GM18867 (cell line): ENCODE measurements at regions not wholly inside any gene's neighbourhood (a gene's known extent, or its start where the extent isn't known, plus 50 kb on each side); places are given as distances from the start of the nearest gene placed in this dataset.
A peak's percentile ranks its signal among the peaks of the same experiment; 100 is the strongest.
"Not testable (repeated sequence)": the region's sequence is repeated elsewhere in the genome, so short reads cannot be mapped to it uniquely, and the experiment has no call there.

Experiments
- ATAC-seq: cut with Tn5 transposase; IDR thresholded peaks from one replicate; pipeline ENCODE4 v1.9.1; 2021; ENCODE audit warnings: mild to moderate bottlenecking, moderate library complexity; ENCODE audit not compliant: unreplicated experiment

DNA sequence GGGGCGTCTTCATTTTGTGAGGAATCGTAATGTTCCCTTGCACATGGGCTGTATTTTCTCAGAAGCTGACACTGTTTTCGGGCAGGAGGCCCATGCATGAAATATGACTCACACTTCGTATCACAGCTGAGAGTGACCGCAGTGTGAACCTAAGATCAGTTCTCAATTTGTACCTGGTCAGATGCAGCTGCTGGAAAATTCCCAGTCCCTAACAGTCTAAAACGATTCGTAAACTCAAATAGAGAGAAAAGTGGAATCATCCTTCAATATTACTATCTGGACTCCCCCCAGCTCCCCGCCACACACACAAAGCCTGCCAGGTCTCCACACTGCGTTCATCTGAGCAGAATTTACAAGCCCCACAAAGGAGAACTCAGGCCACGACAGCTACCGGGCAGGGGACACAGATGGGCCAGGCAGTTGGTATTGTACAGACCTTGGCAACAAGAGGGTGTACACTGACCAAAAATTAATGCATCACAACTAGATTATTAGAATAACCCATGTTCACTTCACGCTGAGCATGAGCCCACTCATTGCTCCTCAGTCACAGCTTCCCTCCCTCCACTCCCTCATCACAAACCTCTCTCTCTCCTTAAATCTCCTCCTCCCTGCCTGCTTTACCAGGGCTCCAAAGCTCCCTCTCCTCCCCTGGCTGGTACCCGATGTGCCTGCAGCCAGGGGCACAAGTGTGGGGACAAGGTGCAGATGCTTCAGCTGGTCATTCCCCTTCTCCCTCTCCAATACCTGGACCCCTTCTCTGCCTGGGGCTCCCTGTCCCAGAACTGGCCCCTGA lies 488.4 kb downstream of the PREX1 start:
- peak; percentile 65 for ATAC-seq

DNA sequence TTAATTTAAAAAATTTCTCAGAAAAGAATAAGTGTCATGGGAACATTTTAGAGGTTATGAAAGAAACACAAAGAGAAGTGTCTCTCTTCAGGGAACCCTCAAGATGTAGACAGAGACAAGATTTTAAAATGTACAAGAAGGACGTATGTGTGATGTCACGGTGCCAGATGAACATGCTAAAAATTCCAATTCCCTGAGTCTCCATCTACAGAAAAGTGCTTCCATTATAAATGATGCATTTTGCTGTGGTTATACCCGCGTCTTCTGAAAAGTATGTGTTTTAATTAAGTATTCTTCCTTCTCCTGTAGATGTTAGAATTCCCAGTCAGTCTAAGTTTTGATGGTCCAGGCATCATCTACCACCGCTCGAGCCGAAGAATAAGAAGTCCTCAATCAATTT lies 489.1 kb downstream of the PREX1 start:
- no peak for ATAC-seq

DNA sequence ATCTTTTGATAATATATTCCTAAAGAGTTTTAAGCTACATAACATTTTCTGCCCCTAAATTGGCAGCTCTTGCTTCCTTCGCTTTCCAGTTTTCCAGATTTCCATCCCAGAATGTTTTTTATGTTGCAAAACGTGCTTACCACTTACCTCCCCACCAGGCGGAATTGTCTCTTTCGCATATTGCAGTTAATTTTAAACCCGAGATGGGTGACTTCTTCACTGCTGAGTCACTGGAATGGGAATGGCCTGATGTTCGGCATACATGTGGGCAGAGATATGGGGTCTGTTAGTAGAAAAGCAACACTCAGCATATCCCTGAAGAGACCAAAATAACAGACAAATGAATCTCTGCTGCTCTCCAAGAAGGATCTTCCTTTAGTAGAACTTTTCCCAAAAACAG lies 491.2 kb downstream of the PREX1 start:
- ATAC-seq, result no peak

GRCh38 chr20:48335308-48336050 lies 492.3 kb downstream of the PREX1 start:
- ATAC-seq, result no peak

DNA sequence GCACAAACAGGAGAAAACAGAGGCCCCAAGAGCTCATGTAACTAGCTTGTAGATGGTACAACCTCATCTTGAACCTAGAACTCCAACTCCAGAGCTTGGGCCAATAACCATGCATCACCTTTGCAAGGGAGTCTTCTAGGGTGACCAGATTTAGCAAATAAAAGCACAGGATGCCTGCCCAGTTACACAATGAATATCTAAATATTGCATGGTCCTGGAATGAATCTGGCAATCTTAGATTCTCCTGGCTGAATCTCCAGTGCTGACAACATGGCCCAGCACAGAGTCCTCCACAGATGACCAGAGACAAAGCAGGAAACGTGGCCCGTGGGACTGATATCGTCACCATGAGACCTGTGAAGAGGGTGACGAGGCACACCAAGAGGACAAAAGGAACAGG lies 494.1 kb downstream of the PREX1 start:
- no peak for ATAC-seq

DNA sequence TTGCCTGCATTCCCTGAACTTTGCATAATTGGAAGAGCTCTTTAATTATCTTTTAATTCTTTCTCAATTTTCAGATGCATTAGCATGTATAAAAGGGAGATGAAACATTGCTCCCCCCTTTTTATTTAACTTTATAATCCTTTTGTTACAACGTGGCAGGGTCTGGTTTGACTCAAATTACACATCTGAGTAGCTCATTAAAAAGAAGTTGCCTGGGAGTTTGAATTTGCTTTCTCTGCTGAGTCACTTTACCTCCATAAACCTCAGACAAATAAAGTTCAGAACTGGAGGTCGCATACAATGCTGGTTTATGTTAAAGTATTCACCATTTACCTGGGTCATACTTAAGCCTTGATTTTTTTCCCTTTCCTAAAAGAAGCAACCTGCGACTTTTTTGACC lies 495.2 kb downstream of the PREX1 start:
- ATAC-seq, result no peak

- no peak for ATAC-seq
Measured at GRCh38 chr20:48331518-48332286, 496.1 kb downstream of the PREX1 start.

- ATAC-seq, result no peak
Measured at GRCh38 chr20:48329676-48330664, 497.8 kb downstream of the PREX1 start.

- no peak for ATAC-seq
Measured at GRCh38 chr20:48329031-48329615, 498.7 kb downstream of the PREX1 start.

DNA sequence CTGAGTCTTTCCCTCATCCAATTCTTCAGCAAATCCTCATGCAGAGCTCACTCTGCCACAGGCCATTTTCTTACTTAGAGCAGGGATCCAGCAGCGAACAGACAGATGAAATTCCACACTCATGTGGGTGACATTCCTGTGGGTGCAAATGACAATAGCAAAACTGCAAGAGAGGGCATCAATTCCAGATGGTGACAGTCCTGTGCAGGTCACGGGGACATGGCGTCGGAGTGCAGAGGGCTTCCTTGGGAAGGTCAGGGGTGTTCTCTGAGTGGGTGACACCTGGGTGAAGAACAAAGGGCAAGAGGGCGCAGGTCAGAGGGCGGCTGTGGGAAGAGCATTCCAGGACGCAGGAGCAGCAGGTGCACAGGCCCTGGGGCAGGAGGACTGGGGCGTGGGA lies 500.0 kb downstream of the PREX1 start:
- not testable (repeated sequence) for ATAC-seq

GRCh38 chr20:48326868-48327267 lies 500.9 kb downstream of the PREX1 start:
- ATAC-seq, result no peak

DNA sequence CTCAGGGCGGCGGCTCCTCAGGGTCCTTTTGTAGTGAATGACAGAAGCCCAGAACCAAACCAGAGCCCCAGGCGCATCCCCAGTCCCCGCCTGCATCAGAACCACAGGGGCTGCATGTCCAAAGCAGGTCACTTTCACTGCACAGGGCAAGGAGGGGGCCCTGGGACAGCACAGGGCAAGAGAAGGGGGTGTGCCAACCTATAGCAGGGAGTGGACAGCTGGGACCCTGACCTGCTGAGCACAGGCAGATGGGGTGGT lies 501.4 kb downstream of the PREX1 start:
- no peak for ATAC-seq

GRCh38 chr20:48325656-48326433 lies 502.0 kb downstream of the PREX1 start:
- no peak for ATAC-seq

- ATAC-seq, result no peak
Measured at GRCh38 chr20:48324744-48325143, 503.1 kb downstream of the PREX1 start.

DNA sequence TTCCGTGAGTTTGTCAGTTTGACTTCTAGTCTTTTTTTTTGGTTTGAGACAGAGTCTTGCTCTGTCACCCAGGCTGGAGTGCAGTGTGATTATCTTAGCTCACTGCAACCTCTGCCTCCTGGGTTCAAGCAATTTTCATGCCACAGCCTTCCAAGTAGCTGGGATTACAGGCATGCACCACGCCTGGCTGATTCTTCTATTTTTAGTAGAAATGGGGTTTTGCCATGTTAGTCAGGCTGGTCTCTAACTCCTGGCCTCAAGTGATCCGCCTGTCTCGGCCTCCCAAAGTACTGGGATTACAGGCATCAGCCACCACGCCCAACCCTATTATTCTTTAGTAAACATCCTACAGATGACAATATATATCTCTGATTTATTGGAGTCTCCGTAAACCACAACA lies 506.5 kb downstream of the PREX1 start:
- ATAC-seq, result no peak

DNA sequence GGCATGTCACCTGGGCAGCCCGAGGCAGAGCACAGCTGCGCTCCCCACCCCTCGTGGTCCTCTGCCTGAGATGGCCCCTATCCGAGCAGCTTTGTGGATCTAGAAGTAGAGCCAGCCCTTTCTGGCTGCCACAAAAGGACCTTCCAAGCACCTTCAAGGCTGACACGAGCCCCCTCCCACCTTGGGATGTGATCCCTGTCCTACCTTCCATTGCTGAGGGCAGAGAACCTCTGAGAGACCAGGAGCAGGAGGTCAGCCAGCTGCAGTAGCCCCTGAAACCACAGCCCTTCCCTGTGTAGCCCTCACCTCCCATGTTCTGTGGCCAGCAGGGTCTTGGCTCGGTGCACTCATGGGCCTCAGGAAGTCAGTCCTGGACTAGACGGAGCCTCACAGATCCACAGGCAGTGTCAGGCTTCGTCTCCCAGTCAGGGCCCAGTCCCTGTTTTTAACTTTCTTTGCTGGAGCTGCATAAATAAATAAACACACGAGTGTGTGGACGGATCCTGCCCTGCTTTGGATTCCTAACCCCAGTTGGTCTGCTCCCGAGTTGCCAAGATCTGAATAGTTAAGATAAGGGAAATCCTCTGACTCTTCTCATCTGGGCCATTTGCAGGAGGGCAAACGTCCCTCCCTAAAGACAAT lies 507.7 kb downstream of the PREX1 start:
- no peak for ATAC-seq

DNA sequence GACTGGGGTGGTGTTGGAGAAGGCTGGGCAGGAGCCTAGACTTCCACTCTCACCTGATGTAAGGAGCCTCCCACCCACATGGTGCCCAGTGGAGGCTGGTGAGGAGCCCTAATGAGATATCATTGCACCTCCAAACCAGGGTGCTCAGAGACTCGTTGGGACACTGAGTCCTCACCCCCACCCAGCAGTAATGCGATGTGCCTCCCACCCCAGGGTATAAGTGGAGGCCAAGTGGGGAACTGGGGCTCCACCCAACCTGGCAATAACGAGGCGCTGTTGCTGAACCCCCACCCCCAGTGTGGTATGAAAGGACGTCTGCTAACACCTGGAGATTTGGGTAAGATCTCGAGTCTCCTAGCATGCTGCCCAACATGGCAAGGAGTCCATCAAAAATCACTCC lies 510.2 kb downstream of the PREX1 start:
- no peak for ATAC-seq

- ATAC-seq, result no peak
Measured at GRCh38 chr20:48314925-48315592, 512.7 kb downstream of the PREX1 start.

- no peak for ATAC-seq
Measured at GRCh38 chr20:48313324-48313723, 514.5 kb downstream of the PREX1 start.
